B cell (primary cell): ENCODE measurements at regions not wholly inside any gene's neighbourhood (a gene's known extent, or its start where the extent isn't known, plus 50 kb on each side); places are given as distances from the start of the nearest gene placed in this dataset.

ENCODE experiments used
- ATAC-seq: fragments of 200-7000 bp; cut with Tn5 transposase; one replicate; pipeline ENCODE4 v1.10.0; 2021; ENCODE audit warnings: low read depth, mild to moderate bottlenecking, moderate number of reproducible peaks, moderate library complexity
- CTCF ChIA-PET: fragments of 350-600 bp; sonication (Branson Sonifier 250); formaldehyde crosslinking; loops from one replicate; lab custom pipeline; 2021; ENCODE audit warnings: antibody characterized with exemption, inconsistent platforms; lab: Charles Lee
- POLR2A ChIA-PET: fragments of 350-600 bp; sonication (Branson Sonifier 250); formaldehyde crosslinking; loops from one replicate; lab custom pipeline; 2021; ENCODE audit warnings: antibody characterized with exemption; lab: Charles Lee
- DNase-seq: peaks from one replicate; pipeline ENCODE4 v3.0.0; 2013
- H2AFZ ChIP-seq: 2 replicates; pipeline ENCODE4 v1.6.1; 2012; ENCODE audit warnings: mild to moderate bottlenecking, low read depth, low read length; ENCODE audit not compliant: insufficient read depth, poor library complexity, severe bottlenecking
- H3K27ac ChIP-seq, 2 donors: 1 replicate in 1 of 2; 2 replicates in 1 of 2; pipeline ENCODE4 v1.5.1; 2012 to 2013; ENCODE audit warnings: low read length in 2 of 2, mild to moderate bottlenecking in 2 of 2, moderate library complexity in 1 of 2
- H3K27me3 ChIP-seq, 4 experiments: fragments of 200-600 bp in 1 of 4; sonication (generic) in 1 of 4; replicated peaks in 1 of 4; 1 replicate in 2 of 4; 2 replicates in 2 of 4; pipeline versions ENCODE4 v1.6.1 to v1.7.0; 2013 to 2016; ENCODE audit warnings: low read length in 3 of 4, mild to moderate bottlenecking in 2 of 4, mixed read lengths in 1 of 4, moderate library complexity in 1 of 4; ENCODE audit not compliant: insufficient read depth in 4 of 4, control insufficient read depth in 3 of 4; ENCODE audit errors: control extremely low read depth in 1 of 4
- H3K36me3 ChIP-seq, 2 experiments: replicated peaks in 1 of 2; 1 replicate in 1 of 2; 2 replicates in 1 of 2; pipeline versions ENCODE4 v1.6.1 to v1.7.1; 2013; ENCODE audit warnings: low read length in 1 of 2; ENCODE audit not compliant: insufficient read depth in 2 of 2, control insufficient read depth in 1 of 2; ENCODE audit errors: control extremely low read depth in 1 of 2, extremely low read depth in 1 of 2
- H3K4me1 ChIP-seq, 2 donors: fragments of 200-600 bp in 1 of 2; sonication (generic) in 1 of 2; 1 replicate in 1 of 2; 2 replicates in 1 of 2; pipeline versions ENCODE4 v1.5.1 to v1.6.1; 2013 to 2017; ENCODE audit warnings: low read length in 2 of 2; ENCODE audit not compliant: control insufficient read depth in 2 of 2, insufficient read depth in 2 of 2
- H3K4me2 ChIP-seq: replicated peaks from 2 replicates; pipeline ENCODE3; 2012; ENCODE audit warnings: mild to moderate bottlenecking, low read depth, low read length; ENCODE audit not compliant: poor library complexity, severe bottlenecking
- H3K4me3 ChIP-seq, 5 experiments: fragments of 200-600 bp in 1 of 5; sonication (generic) in 1 of 5; 1 replicate in 3 of 5; 2 replicates in 2 of 5; pipeline versions ENCODE4 v1.5.1 to v1.7.0; 2011 to 2016; ENCODE audit warnings: low read length in 4 of 5, mild to moderate bottlenecking in 4 of 5, low read depth in 2 of 5, control low read depth in 1 of 5, moderate library complexity in 1 of 5; ENCODE audit not compliant: insufficient read depth in 1 of 5; ENCODE audit errors: control extremely low read depth in 1 of 5, extremely low read depth in 1 of 5
- H3K79me2 ChIP-seq: fragments of 200-600 bp; sonication (generic); one replicate; pipeline ENCODE4 v1.6.0; 2016; ENCODE audit warnings: low read length; ENCODE audit not compliant: control insufficient read depth, insufficient read depth
- H3K9ac ChIP-seq: fragments of 200-600 bp; sonication (generic); 2 replicates; pipeline ENCODE4 v1.6.1; 2017; ENCODE audit warnings: mild to moderate bottlenecking, low read length, moderate library complexity
- H3K9me3 ChIP-seq, 3 donors: one replicate each; pipeline versions ENCODE4 v1.6.1 to v1.7.1; 2013; ENCODE audit warnings: low read length in 2 of 3; ENCODE audit not compliant: control insufficient read depth in 2 of 3, insufficient read depth in 1 of 3; ENCODE audit errors: control extremely low read depth in 1 of 3
- H4K20me1 ChIP-seq: 2 replicates; pipeline ENCODE4 v1.6.0; 2012; ENCODE audit warnings: mild to moderate bottlenecking, low read length; ENCODE audit not compliant: insufficient read depth, control insufficient read depth, poor library complexity, severe bottlenecking
- H3K27ac Mint-ChIP-seq: one replicate; pipeline ENCODE4 v1.8.0; 2021; ENCODE audit warnings: mixed read lengths
- H3K27me3 Mint-ChIP-seq: one replicate; pipeline ENCODE4 v1.8.0; 2021; ENCODE audit warnings: mixed read lengths
- H3K4me1 Mint-ChIP-seq: one replicate; pipeline ENCODE4 v1.8.0; 2021; ENCODE audit warnings: mixed read lengths
- H3K4me3 Mint-ChIP-seq: one replicate; pipeline ENCODE4 v1.8.0; 2021; ENCODE audit warnings: mixed read lengths
- H3K9me3 Mint-ChIP-seq: one replicate; pipeline ENCODE4 v1.8.0; 2022; ENCODE audit warnings: mixed read lengths; ENCODE audit not compliant: insufficient read depth
- CTCF ChIP-seq: fragments of 200-600 bp; IDR thresholded peaks from one replicate; pipeline ENCODE4 v1.8.0; 2022; ENCODE audit warnings: antibody characterized with exemption, mild to moderate bottlenecking
- EZH2 ChIP-seq: IDR thresholded peaks from 2 replicates; pipeline ENCODE4 v1.6.1; 2012; ENCODE audit warnings: borderline replicate concordance, low read depth, mild to moderate bottlenecking, moderate library complexity, low read length; ENCODE audit not compliant: insufficient read depth, poor library complexity, severe bottlenecking
- WGBS: methylation state at CpG from one replicate; pipeline ENCODE4 v1.1.5; 2013; ENCODE audit warnings: missing lambda C conversion rate; ENCODE audit not compliant: insufficient coverage; 5-methylcytosine and 5-hydroxymethylcytosine counted together
- intact Hi-C: fragments of 100-400 bp; cut with micrococcal nuclease; formaldehyde crosslinking; loops from one replicate; pipeline ENCODE4 v1.10.0; 2022

- H3K4me1 ChIP-seq: no peaks in the 10 kb centered on the region
- Mint-ChIP-seq H3K4me3 (no peak overlapping the region), H3K9me3 (peaks cover 7% of the 10 kb centered on the region), H3K27me3 (no peaks in the 10 kb centered on the region), H3K27ac (no peak overlapping the region), H3K4me1 (no peaks in the 10 kb centered on the region)
- no peak overlapping the region for H3K9ac ChIP-seq
- H2AFZ ChIP-seq: no peak overlapping the region
- ATAC-seq: no peak
- 40% methylated on average over 1 of the region's 5 CpGs for WGBS
- ChIA-PET CTCF (interaction anchor here (0.6 kb wide), 1 partner anchor 50 kb away, joined by 3 read pairs; no protein-coding TSS in a partner anchor), POLR2A (no interaction called here)
- DNase-seq: no peak
- no peaks in the 10 kb centered on the region for H4K20me1 ChIP-seq
- no peak overlapping the region for H3K4me3 ChIP-seq
- no peaks in the 10 kb centered on the region for H3K79me2 ChIP-seq
- H3K36me3 ChIP-seq: no peaks in the 10 kb centered on the region
- H3K27me3 ChIP-seq: no peaks in the 10 kb centered on the region
- no peak for TF ChIP-seq EZH2
- no peak for TF ChIP-seq CTCF
- no peaks in the 10 kb centered on the region for H3K9me3 ChIP-seq
- H3K4me2 ChIP-seq: no peak overlapping the region
- no peak overlapping the region for H3K27ac ChIP-seq
- intact Hi-C loops: no loop called here
Measured at GRCh38 chr4:84417997-84418709, 80.9 kb downstream of the NKX6-1 start.

- no peak for DNase-seq
- H3K9me3 Mint-ChIP-seq: no peaks in the 10 kb centered on the region
- H3K27me3 ChIP-seq: no peaks in the 10 kb centered on the region
- no peaks in the 10 kb centered on the region for H3K36me3 ChIP-seq
- H3K4me3 Mint-ChIP-seq: no peak overlapping the region
- intact Hi-C loops: no loop called here
- H2AFZ ChIP-seq: no peak overlapping the region
- no peaks in the 10 kb centered on the region for H3K4me1 ChIP-seq
- H3K4me3 ChIP-seq: no peak overlapping the region
- H4K20me1 ChIP-seq: no peaks in the 10 kb centered on the region
- H3K9ac ChIP-seq: no peak overlapping the region
- H3K9me3 ChIP-seq: no peaks in the 10 kb centered on the region
- no peak for ATAC-seq
- H3K4me1 Mint-ChIP-seq: no peaks in the 10 kb centered on the region
- no CpG with 5 or more reads among the region's 1 CpG for WGBS
- no peaks in the 10 kb centered on the region for H3K79me2 ChIP-seq
- ChIA-PET POLR2A (no interaction called here), CTCF (no interaction called here)
- H3K27ac Mint-ChIP-seq: no peak overlapping the region
- no peak overlapping the region for H3K27ac ChIP-seq
- no peaks in the 10 kb centered on the region for H3K27me3 Mint-ChIP-seq
- H3K4me2 ChIP-seq: no peak overlapping the region
- no peak for TF ChIP-seq CTCF
- no peak for TF ChIP-seq EZH2
Measured at GRCh38 chr4:84413976-84414375, 85.1 kb downstream of the NKX6-1 start.
